MM.1S (cell line): ENCODE measurements at regions not wholly inside any gene's neighbourhood (a gene's known extent, or its start where the extent isn't known, plus 50 kb on each side); places are given as distances from the start of the nearest gene placed in this dataset.
A peak's percentile ranks its signal among the peaks of the same experiment; 100 is the strongest.

Experiments
- DNase-seq: peaks from one replicate; pipeline ENCODE4 v3.0.0-alpha.2; 2015
- H2AFZ ChIP-seq: fragments of 300-600 bp; sonication (generic); 2 replicates; pipeline ENCODE4 v1.6.0; 2016; ENCODE audit warnings: antibody characterized with exemption, low read length
- H3F3A ChIP-seq: fragments of 300-600 bp; sonication (generic); 2 replicates; pipeline ENCODE4 v1.6.1; 2016; ENCODE audit warnings: mild to moderate bottlenecking, antibody characterized with exemption, low read length, moderate library complexity, mixed read lengths; ENCODE audit not compliant: insufficient read depth
- H3K27ac ChIP-seq: fragments of 300-600 bp; sonication (generic); 2 replicates; pipeline ENCODE4 v1.5.1; 2016; ENCODE audit warnings: mild to moderate bottlenecking, low read length
- H3K27me3 ChIP-seq: fragments of 300-600 bp; sonication (generic); replicated peaks from 2 replicates; pipeline ENCODE4 v1.6.0; 2016; ENCODE audit warnings: low read length; ENCODE audit not compliant: insufficient read depth
- H3K36me3 ChIP-seq: fragments of 300-600 bp; sonication (generic); replicated peaks from 2 replicates; pipeline ENCODE4 v1.6.1; 2016; ENCODE audit warnings: mild to moderate bottlenecking, low read length, mixed read lengths; ENCODE audit not compliant: insufficient read depth
- H3K4me1 ChIP-seq: fragments of 300-600 bp; sonication (generic); 2 replicates; pipeline ENCODE4 v1.6.1; 2016; ENCODE audit warnings: low read length, mixed read lengths
- H3K4me2 ChIP-seq: fragments of 300-600 bp; sonication (generic); 2 replicates; pipeline ENCODE4 v1.6.0; 2016; ENCODE audit warnings: low read depth, low read length
- H3K4me3 ChIP-seq: fragments of 300-600 bp; sonication (generic); 2 replicates; pipeline ENCODE4 v1.5.1; 2016; ENCODE audit warnings: low read length, mixed read lengths
- H3K79me2 ChIP-seq: fragments of 300-600 bp; sonication (generic); 2 replicates; pipeline ENCODE4 v1.6.1; 2016; ENCODE audit warnings: mixed run types, low read length, mixed read lengths
- H3K9ac ChIP-seq: fragments of 300-600 bp; sonication (generic); 2 replicates; pipeline ENCODE4 v1.6.1; 2016; ENCODE audit warnings: low read length, mixed read lengths
- H3K9me2 ChIP-seq: fragments of 300-600 bp; sonication (generic); replicated peaks from 2 replicates; pipeline ENCODE4 v1.6.1; 2016; ENCODE audit warnings: mild to moderate bottlenecking, low read length, mixed read lengths; ENCODE audit not compliant: insufficient read depth
- H3K9me3 ChIP-seq: fragments of 300-600 bp; sonication (generic); replicated peaks from 2 replicates; pipeline ENCODE4 v1.6.1; 2016; ENCODE audit warnings: mild to moderate bottlenecking, low read length, mixed read lengths; ENCODE audit not compliant: insufficient read depth
- H4K20me1 ChIP-seq: fragments of 300-600 bp; sonication (generic); 2 replicates; pipeline ENCODE4 v1.6.1; 2016; ENCODE audit warnings: mild to moderate bottlenecking, low read length, moderate library complexity, mixed read lengths; ENCODE audit not compliant: insufficient read depth
- CTCF ChIP-seq: fragments of 300-600 bp; sonication (generic); IDR thresholded peaks from 2 replicates; pipeline ENCODE4 v1.5.1; 2016; ENCODE audit warnings: antibody characterized with exemption, low read length, mixed read lengths
- EZH2 ChIP-seq: fragments of 300-600 bp; sonication (generic); optimal IDR thresholded peaks from 2 replicates; pipeline ENCODE3; 2017; ENCODE audit warnings: low read depth, mild to moderate bottlenecking, antibody characterized with exemption, low read length, mixed read lengths
- EZH2phosphoT487 ChIP-seq: fragments of 300-600 bp; sonication (generic); IDR thresholded peaks from 2 replicates; pipeline ENCODE4 v1.6.1; 2018; ENCODE audit warnings: antibody characterized with exemption, low read length

DNA sequence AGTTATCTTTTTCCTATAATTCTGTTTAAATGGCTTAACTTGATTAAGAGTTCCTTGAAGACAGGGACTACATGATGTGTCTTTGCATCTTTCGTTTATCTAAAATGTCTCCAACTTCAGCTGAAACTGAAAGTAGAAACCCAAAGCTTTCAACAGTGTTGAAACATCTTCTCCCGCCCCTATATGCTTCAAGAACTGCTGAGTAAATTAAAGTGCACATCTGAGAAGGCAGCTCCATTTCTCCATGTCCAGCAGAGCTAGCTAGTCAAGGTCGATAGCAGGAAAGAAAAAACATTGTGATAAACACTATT lies 185.7 kb upstream of the TBL1X start:
- Histone ChIP-seq H3K9me3 (no peaks in the 10 kb centered on the region), H3K9ac (peak overlapping the region; percentile 43; the same call in 1 of the 2 replicates), H2AFZ (peak overlapping the region; percentile 67), H4K20me1 (no peaks in the 10 kb centered on the region), H3K4me3 (peak overlapping the region; percentile 13; the same call in 1 of the 2 replicates), H3K4me1 (peaks cover 15% of the 10 kb centered on the region), H3K79me2 (no peaks in the 10 kb centered on the region), H3F3A (peaks cover 9% of the 10 kb centered on the region; the same call in 1 of the 2 replicates), H3K27ac (peak overlapping the region; percentile 77; the same call in 1 of the 2 replicates), H3K4me2 (peak overlapping the region; percentile 80), H3K27me3 (no peaks in the 10 kb centered on the region), H3K36me3 (no peaks in the 10 kb centered on the region), H3K9me2 (no peaks in the 10 kb centered on the region)
- no peak for TF ChIP-seq EZH2phosphoT487
- no peak for TF ChIP-seq CTCF
- TF ChIP-seq EZH2, result no peak
- peak; percentile 76 for DNase-seq

GRCh38 chrX:9280831-9281230 lies 184.0 kb upstream of the TBL1X start:
- no peak overlapping the region for H2AFZ ChIP-seq
- no peak overlapping the region for H3K4me3 ChIP-seq
- H3K36me3 ChIP-seq, result no peaks in the 10 kb centered on the region
- H3K4me1 ChIP-seq, result peaks cover 15% of the 10 kb centered on the region
- peaks cover 9% of the 10 kb centered on the region; the same call in 1 of the 2 replicates for H3F3A ChIP-seq
- no peaks in the 10 kb centered on the region for H3K9me2 ChIP-seq
- H3K9ac ChIP-seq, result no peak overlapping the region
- no peaks in the 10 kb centered on the region for H3K9me3 ChIP-seq
- no peaks in the 10 kb centered on the region for H3K27me3 ChIP-seq
- no peaks in the 10 kb centered on the region for H4K20me1 ChIP-seq
- H3K79me2 ChIP-seq, result no peaks in the 10 kb centered on the region
- no peak overlapping the region for H3K27ac ChIP-seq
- no peak for TF ChIP-seq EZH2
- TF ChIP-seq CTCF, result no peak
- TF ChIP-seq EZH2phosphoT487, result no peak
- no peak for DNase-seq
- H3K4me2 ChIP-seq, result no peak overlapping the region

DNA sequence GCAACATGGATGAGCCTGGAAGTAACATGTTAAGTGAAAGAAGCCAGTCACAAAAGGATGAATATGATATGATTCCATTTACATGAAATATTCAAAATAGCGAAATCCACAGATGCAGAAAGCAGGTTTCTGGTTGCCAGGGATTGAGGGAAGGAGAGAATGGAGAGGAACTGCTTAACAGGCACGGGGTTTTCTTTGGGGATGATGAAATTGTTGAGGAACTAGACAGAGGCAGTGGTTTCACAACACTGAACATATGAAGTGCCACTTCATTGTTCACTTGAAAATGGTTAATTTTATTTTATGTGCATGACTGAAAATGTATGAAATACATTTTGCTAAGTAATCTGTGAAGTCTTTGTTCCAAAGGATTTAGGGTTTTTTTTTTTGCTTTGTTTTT lies 182.5 kb upstream of the TBL1X start:
- no peaks in the 10 kb centered on the region for H3K27me3 ChIP-seq
- H3K4me2 ChIP-seq, result no peak overlapping the region
- H3K36me3 ChIP-seq, result no peaks in the 10 kb centered on the region
- no peaks in the 10 kb centered on the region for H3K9me2 ChIP-seq
- no peak overlapping the region for H2AFZ ChIP-seq
- H3K4me3 ChIP-seq, result no peak overlapping the region
- H3K9me3 ChIP-seq, result no peaks in the 10 kb centered on the region
- DNase-seq, result no peak
- no peak for TF ChIP-seq EZH2
- no peak for TF ChIP-seq EZH2phosphoT487
- TF ChIP-seq CTCF, result no peak
- H3K27ac ChIP-seq, result no peak overlapping the region
- H4K20me1 ChIP-seq, result no peaks in the 10 kb centered on the region
- H3K79me2 ChIP-seq, result no peaks in the 10 kb centered on the region
- peaks cover 9% of the 10 kb centered on the region; the same call in 1 of the 2 replicates for H3F3A ChIP-seq
- no peak overlapping the region for H3K9ac ChIP-seq
- peaks cover 15% of the 10 kb centered on the region for H3K4me1 ChIP-seq
